ENCODE measurements at regions not wholly inside any gene's neighbourhood (a gene's known extent, or its start where the extent isn't known, plus 50 kb on each side); places are given as distances from the start of the nearest gene placed in this dataset.

- Histone ChIP-seq H3K4me1 (no peaks in the 10 kb centered on the region), H3K36me3 (no peaks in the 10 kb centered on the region), H3K27me3 (no peaks in the 10 kb centered on the region), H3K4me3 (replicated peaks in 1 of 3) (no peak overlapping the region), H3K27ac (no peak overlapping the region), H3K9me3 (no peaks in the 10 kb centered on the region)
- no peak for DNase-seq
- 83 to 91% methylated on average over 4 of the region's 4 CpGs for WGBS, 2 donors
- intact Hi-C loops (cut with DNase I), result no loop called here
- TF ChIP-seq CTCF (IDR thresholded peaks at IDR 0.05), result no peak
- TF ChIP-seq POLR2A (IDR thresholded peaks at IDR 0.05), result no peak
Measured at GRCh38 chr14:98122527-98122926, 1149.5 kb downstream of the BCL11B start.

- intact Hi-C loops (cut with DNase I), result no loop called here
- H3K4me1 ChIP-seq, result no peaks in the 10 kb centered on the region
- 60 to 75% methylated on average over 2 of the region's 2 CpGs for WGBS, 2 donors
- H3K27me3 ChIP-seq, result no peaks in the 10 kb centered on the region
- no peak overlapping the region for H3K27ac ChIP-seq
- H3K4me3 ChIP-seq (replicated peaks in 1 of 3), result no peak overlapping the region
- no peaks in the 10 kb centered on the region for H3K9me3 ChIP-seq
- TF ChIP-seq CTCF (IDR thresholded peaks at IDR 0.05) (no peak), POLR2A (IDR thresholded peaks at IDR 0.05) (no peak)
- no peaks in the 10 kb centered on the region for H3K36me3 ChIP-seq
- DNase-seq, result no peak
Measured at GRCh38 chr14:98130691-98131090, 1141.3 kb downstream of the BCL11B start.

- DNase-seq, result no peak
- 64 to 84% methylated on average over 1 of the region's 1 CpG for WGBS, 2 donors
- H3K9me3 ChIP-seq, result no peaks in the 10 kb centered on the region
- H3K36me3 ChIP-seq, result no peaks in the 10 kb centered on the region
- TF ChIP-seq CTCF (IDR thresholded peaks at IDR 0.05) (no peak), POLR2A (IDR thresholded peaks at IDR 0.05) (no peak)
- no peaks in the 10 kb centered on the region for H3K4me1 ChIP-seq
- intact Hi-C loops (cut with DNase I), result no loop called here
- no peaks in the 10 kb centered on the region for H3K27me3 ChIP-seq
- H3K4me3 ChIP-seq (replicated peaks in 1 of 3), result no peak overlapping the region
- H3K27ac ChIP-seq, result no peak overlapping the region
Measured at GRCh38 chr14:98131406-98131805, 1140.6 kb downstream of the BCL11B start.

GRCh38 chr14:98133806-98134205 is 1138.2 kb downstream of the BCL11B start:
- DNase-seq, result no peak
- Histone ChIP-seq H3K4me1 (no peaks in the 10 kb centered on the region), H3K27me3 (no peaks in the 10 kb centered on the region), H3K27ac (no peak overlapping the region), H3K4me3 (replicated peaks in 1 of 3) (no peak overlapping the region), H3K9me3 (no peaks in the 10 kb centered on the region), H3K36me3 (no peaks in the 10 kb centered on the region)
- intact Hi-C loops (cut with DNase I), result no loop called here
- WGBS, 2 donors, result 89 to 93% methylated on average over 4 of the region's 4 CpGs
- TF ChIP-seq CTCF (IDR thresholded peaks at IDR 0.05) (no peak), POLR2A (IDR thresholded peaks at IDR 0.05) (no peak)

GRCh38 chr14:98136012-98136789 is 1135.8 kb downstream of the BCL11B start:
- DNase-seq, result no peak
- Histone ChIP-seq H3K27ac (no peak overlapping the region), H3K9me3 (no peaks in the 10 kb centered on the region), H3K36me3 (no peaks in the 10 kb centered on the region), H3K4me1 (no peaks in the 10 kb centered on the region), H3K4me3 (replicated peaks in 1 of 3) (no peak overlapping the region), H3K27me3 (no peaks in the 10 kb centered on the region)
- 65 to 68% methylated on average over 9 of the region's 9 CpGs for WGBS, 2 donors
- intact Hi-C loops (cut with DNase I), result loop anchor here (5.0 kb wide), 1 partner anchor 1131 kb away; no protein-coding TSS in a partner anchor
- TF ChIP-seq POLR2A (IDR thresholded peaks at IDR 0.05) (no peak), CTCF (IDR thresholded peaks at IDR 0.05) (no peak)
